Lower lobe of right lung (tissue), 2 donors: ENCODE measurements at regions not wholly inside any gene's neighbourhood (a gene's known extent, or its start where the extent isn't known, plus 50 kb on each side); places are given as distances from the start of the nearest gene placed in this dataset.
"Not testable (repeated sequence)": the region's sequence is repeated elsewhere in the genome, so short reads cannot be mapped to it uniquely, and the experiment has no call there.

ENCODE experiments used
- ATAC-seq, 2 donors: fragments of 200-7000 bp; cut with Tn5 transposase; one replicate each; pipeline ENCODE4 v1.9.1; 2020 to 2022; ENCODE audit warnings: mild to moderate bottlenecking in 2 of 2, moderate library complexity in 2 of 2
- DNase-seq: peaks from one replicate; pipeline ENCODE4 v3.0.0-alpha.2; 2020
- H3K27ac ChIP-seq: fragments of 200-600 bp; one replicate; pipeline ENCODE4 v1.8.0; 2022
- H3K27me3 ChIP-seq: fragments of 200-600 bp; one replicate; pipeline ENCODE4 v1.8.0; 2022; ENCODE audit warnings: low read depth
- H3K36me3 ChIP-seq: fragments of 200-600 bp; one replicate; pipeline ENCODE4 v1.8.0; 2022; ENCODE audit warnings: mild to moderate bottlenecking
- H3K4me1 ChIP-seq: fragments of 200-600 bp; one replicate; pipeline ENCODE4 v1.8.0; 2022
- H3K4me3 ChIP-seq: fragments of 200-600 bp; one replicate; pipeline ENCODE4 v1.8.0; 2022; ENCODE audit warnings: mild to moderate bottlenecking
- H3K9me3 ChIP-seq: fragments of 200-600 bp; one replicate; pipeline ENCODE4 v1.8.0; 2022
- intact Hi-C: fragments of 100-400 bp; cut with DNase I; formaldehyde crosslinking; loops from one replicate; pipeline ENCODE4 v1.11.0; 2022
- TF ChIP-seq, protein P1 (sequence below): fragments of 200-600 bp; IDR thresholded peaks from one replicate; pipeline ENCODE4 v1.8.0; 2022; ENCODE audit warnings: antibody characterized with exemption, mild to moderate bottlenecking
- donor health status: DM: no; HTN: yes; CAD: no; lungs with severe emphysema.

DNA sequence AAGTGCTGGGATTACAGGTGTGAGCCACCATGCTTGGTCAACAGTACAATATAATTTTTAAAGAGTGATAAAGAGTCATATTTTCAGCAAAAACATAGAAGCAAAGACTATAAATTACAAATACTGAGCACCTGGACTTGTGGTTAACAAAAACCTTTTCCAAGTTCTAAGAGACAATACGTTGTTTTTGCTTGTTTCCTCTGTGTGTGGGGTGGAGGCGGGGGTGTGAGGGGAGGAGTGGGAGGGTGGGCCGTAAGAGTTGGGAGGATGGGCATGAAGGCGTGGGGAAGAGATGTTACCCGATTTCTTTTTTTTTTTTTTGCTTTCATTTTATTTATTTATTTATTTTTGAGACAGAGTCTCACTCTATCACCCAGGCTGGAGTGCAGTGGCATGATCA is 78.0 kb upstream of the WIPF1 start:
- intact Hi-C loops, result no loop called here
- no peaks in the 10 kb centered on the region for H3K27me3 ChIP-seq
- TF ChIP-seq, protein P1, sequence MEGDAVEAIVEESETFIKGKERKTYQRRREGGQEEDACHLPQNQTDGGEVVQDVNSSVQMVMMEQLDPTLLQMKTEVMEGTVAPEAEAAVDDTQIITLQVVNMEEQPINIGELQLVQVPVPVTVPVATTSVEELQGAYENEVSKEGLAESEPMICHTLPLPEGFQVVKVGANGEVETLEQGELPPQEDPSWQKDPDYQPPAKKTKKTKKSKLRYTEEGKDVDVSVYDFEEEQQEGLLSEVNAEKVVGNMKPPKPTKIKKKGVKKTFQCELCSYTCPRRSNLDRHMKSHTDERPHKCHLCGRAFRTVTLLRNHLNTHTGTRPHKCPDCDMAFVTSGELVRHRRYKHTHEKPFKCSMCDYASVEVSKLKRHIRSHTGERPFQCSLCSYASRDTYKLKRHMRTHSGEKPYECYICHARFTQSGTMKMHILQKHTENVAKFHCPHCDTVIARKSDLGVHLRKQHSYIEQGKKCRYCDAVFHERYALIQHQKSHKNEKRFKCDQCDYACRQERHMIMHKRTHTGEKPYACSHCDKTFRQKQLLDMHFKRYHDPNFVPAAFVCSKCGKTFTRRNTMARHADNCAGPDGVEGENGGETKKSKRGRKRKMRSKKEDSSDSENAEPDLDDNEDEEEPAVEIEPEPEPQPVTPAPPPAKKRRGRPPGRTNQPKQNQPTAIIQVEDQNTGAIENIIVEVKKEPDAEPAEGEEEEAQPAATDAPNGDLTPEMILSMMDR, result no peak
- H3K27ac ChIP-seq, result no peak overlapping the region
- no peak overlapping the region for H3K4me3 ChIP-seq
- ATAC-seq (no peak), DNase-seq (no peak)
- no peaks in the 10 kb centered on the region for H3K9me3 ChIP-seq
- peaks cover 7% of the 10 kb centered on the region for H3K36me3 ChIP-seq
- H3K4me1 ChIP-seq, result peaks cover 1% of the 10 kb centered on the region

DNA sequence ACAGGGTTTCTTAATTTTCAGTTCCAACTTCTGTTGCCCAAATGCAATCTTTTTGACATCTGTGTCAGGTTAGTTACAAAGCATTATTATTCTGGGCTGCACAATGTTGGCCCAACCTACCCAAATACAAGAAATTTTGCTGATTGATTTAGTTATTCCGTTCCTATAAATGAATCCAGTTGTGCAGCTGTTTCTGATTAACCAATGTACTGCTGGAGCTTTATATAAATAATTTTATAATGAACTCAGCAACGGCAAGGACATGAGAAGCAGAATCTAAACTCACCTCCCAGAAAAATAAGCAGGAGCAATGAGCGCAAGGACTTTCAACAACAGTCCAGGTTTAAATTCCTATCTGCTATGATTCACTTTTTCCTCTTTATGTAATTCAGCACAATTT is 76.3 kb upstream of the WIPF1 start:
- no peaks in the 10 kb centered on the region for H3K27me3 ChIP-seq
- no peaks in the 10 kb centered on the region for H3K4me1 ChIP-seq
- no peak overlapping the region for H3K4me3 ChIP-seq
- intact Hi-C loops, result no loop called here
- H3K9me3 ChIP-seq, result no peaks in the 10 kb centered on the region
- ATAC-seq, result no peak
- peaks cover 7% of the 10 kb centered on the region for H3K36me3 ChIP-seq
- TF ChIP-seq, protein P1, result no peak
- DNase-seq, result no peak
- H3K27ac ChIP-seq, result no peak overlapping the region

GRCh38 chr2:174673440-174673839 is 75.8 kb upstream of the WIPF1 start:
- H3K4me3 ChIP-seq, result no peak overlapping the region
- TF ChIP-seq, protein P1, result no peak
- intact Hi-C loops, result no loop called here
- ATAC-seq (no peak), DNase-seq (no peak)
- H3K9me3 ChIP-seq, result no peaks in the 10 kb centered on the region
- H3K4me1 ChIP-seq, result no peaks in the 10 kb centered on the region
- H3K27me3 ChIP-seq, result no peaks in the 10 kb centered on the region
- no peak overlapping the region for H3K27ac ChIP-seq
- peaks cover 7% of the 10 kb centered on the region for H3K36me3 ChIP-seq

GRCh38 chr2:174671532-174671931 is 73.9 kb upstream of the WIPF1 start:
- H3K4me3 ChIP-seq, ATAC-seq, H3K27me3 ChIP-seq, DNase-seq, intact Hi-C loops, H3K36me3 ChIP-seq, H3K9me3 ChIP-seq, H3K27ac ChIP-seq: not testable (repeated sequence)
- peaks cover 17% of the 10 kb centered on the region for H3K4me1 ChIP-seq

DNA sequence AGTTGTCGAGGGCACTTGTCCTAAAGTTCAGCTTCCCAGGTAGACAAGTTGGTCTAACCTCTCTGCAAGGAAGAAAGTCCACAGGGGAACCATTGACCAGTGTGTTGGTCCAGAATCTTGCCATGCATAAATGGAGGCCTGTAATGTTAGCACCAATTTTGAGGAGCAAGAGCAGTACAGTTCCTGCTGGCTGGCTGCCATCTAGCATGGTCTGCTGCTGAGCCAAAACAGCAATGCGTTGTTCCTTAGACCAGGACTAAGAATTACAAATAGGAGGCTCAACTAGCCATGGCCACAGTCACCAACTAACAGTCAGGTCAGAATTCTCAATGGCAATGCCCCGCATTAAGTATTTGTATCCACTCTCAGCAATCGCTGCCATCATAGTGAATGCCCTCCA is 72.8 kb upstream of the WIPF1 start:
- Histone ChIP-seq H3K4me3 (no peak overlapping the region), H3K27ac (no peak overlapping the region), H3K27me3 (no peaks in the 10 kb centered on the region), H3K36me3 (peaks cover 7% of the 10 kb centered on the region), H3K9me3 (no peaks in the 10 kb centered on the region), H3K4me1 (peaks cover 19% of the 10 kb centered on the region)
- TF ChIP-seq, protein P1, result no peak
- no peak for ATAC-seq
- no peak for DNase-seq
- intact Hi-C loops, result no loop called here

- Histone ChIP-seq H3K4me3 (no peak overlapping the region), H3K4me1 (peaks cover 19% of the 10 kb centered on the region), H3K36me3 (peaks cover 7% of the 10 kb centered on the region), H3K27ac (no peak overlapping the region), H3K27me3 (no peaks in the 10 kb centered on the region), H3K9me3 (no peaks in the 10 kb centered on the region)
- TF ChIP-seq, protein P1, result no peak
- no peak for DNase-seq
- ATAC-seq, result no peak
- intact Hi-C loops, result no loop called here
Measured at GRCh38 chr2:174669336-174669735, 71.7 kb upstream of the WIPF1 start.
